ENCODE measurements at regions not wholly inside any gene's neighbourhood (a gene's known extent, or its start where the extent isn't known, plus 50 kb on each side); places are given as distances from the start of the nearest gene placed in this dataset.
A peak's percentile ranks its signal among the peaks of the same experiment; 100 is the strongest.
"Not testable (repeated sequence)": the region's sequence is repeated elsewhere in the genome, so short reads cannot be mapped to it uniquely, and the experiment has no call there.

DNA sequence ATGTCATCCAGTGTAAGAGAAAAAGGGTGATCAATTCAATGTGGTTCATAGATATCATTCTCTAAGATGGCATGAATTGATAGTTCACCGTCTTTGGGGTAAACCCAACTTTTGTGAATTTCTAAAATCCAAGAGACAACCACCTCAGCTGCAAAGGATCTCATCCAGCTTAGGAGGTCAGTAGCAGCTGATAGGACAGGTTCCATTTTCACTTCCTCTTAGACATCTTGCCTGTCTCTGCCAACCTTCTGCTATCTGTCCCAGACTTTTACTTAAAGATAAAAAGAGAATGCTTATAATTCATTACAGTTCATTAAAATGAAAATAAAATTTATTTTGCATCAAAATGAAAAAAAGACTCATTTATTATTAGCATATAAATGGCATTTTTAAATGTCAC, 468.2 kb downstream of the XYLT1 start:
- peaks cover 0 to 1% of the 10 kb centered on the region in 2 donors for H3K27me3 Mint-ChIP-seq
- peaks cover 0 to 4% (median 0%) of the 10 kb centered on the region in 3 donors for H3K36me3 Mint-ChIP-seq
- Histone ChIP-seq H3K27ac (ENCODE audit: low read depth, low read length) (no peak overlapping the region), H3K36me3 (ENCODE audit: insufficient read depth, low read length) (no peaks in the 10 kb centered on the region), H3K27me3 (ENCODE audit: insufficient read depth, low read length, poor library complexity, severe bottlenecking) (no peaks in the 10 kb centered on the region), H3K4me1 (ENCODE audit: insufficient read depth, low read length) (no peaks in the 10 kb centered on the region), H3K9me3 (ENCODE audit: low read length) (no peaks in the 10 kb centered on the region), H3K4me3 (ENCODE audit: low read length) (no peak overlapping the region)
- H3K27ac Mint-ChIP-seq, result no peak overlapping the region
- H3K4me3 Mint-ChIP-seq, result no peak overlapping the region
- CTCF ChIA-PET, result no interaction called here
- peaks cover 0 to 9% (median 6%) of the 10 kb centered on the region in 5 donors for H3K9me3 Mint-ChIP-seq
- no peaks in the 10 kb centered on the region for H3K4me1 Mint-ChIP-seq
- POLR2A ChIA-PET, result no interaction called here
- no peak for DNase-seq

DNA sequence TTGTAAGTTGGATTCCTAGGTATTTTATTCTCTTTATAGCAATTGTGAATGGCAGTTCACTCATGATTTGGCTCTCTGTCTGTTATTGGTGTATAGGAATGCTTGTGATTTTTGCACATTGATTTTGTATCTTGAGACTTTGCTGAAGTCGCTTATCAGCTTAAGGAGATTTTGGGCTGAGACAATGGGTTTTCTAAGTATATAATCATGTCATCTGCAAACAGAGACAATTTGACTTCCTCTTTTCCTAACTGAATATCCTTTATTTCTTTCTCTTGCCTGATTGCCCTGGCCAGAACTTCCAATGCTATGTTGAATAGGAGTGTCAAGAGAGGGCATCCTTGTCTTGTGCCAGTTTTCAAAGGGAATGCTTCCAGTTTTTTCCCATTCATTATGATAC, 464.8 kb downstream of the XYLT1 start:
- H3K36me3 Mint-ChIP-seq; CTCF ChIA-PET; H3K27me3 ChIP-seq (ENCODE audit: insufficient read depth, low read length, poor library complexity, severe bottlenecking); H3K9me3 ChIP-seq (ENCODE audit: low read length); H3K27ac Mint-ChIP-seq; POLR2A ChIA-PET; H3K4me1 ChIP-seq (ENCODE audit: insufficient read depth, low read length); DNase-seq; H3K27ac ChIP-seq (ENCODE audit: low read depth, low read length); H3K9me3 Mint-ChIP-seq; H3K4me3 ChIP-seq (ENCODE audit: low read length); H3K36me3 ChIP-seq (ENCODE audit: insufficient read depth, low read length); H3K27me3 Mint-ChIP-seq; H3K4me1 Mint-ChIP-seq; H3K4me3 Mint-ChIP-seq: not testable (repeated sequence)

- Mint-ChIP-seq H3K4me3 (no peak overlapping the region), H3K27ac (peak overlapping the region in 5 of 8 donors; percentile 32 to 71 (median 56)), H3K4me1 (peaks cover 21 to 27% (median 22%) of the 10 kb centered on the region in 3 donors), H3K36me3 (peaks cover 0 to 2% (median under 1%) of the 10 kb centered on the region in 3 donors), H3K27me3 (peaks cover 2 to 6% of the 10 kb centered on the region in 2 donors), H3K9me3 (peaks cover 0 to 6% (median 0%) of the 10 kb centered on the region in 5 donors)
- no peaks in the 10 kb centered on the region for H3K9me3 ChIP-seq (ENCODE audit: low read length)
- H3K27ac ChIP-seq (ENCODE audit: low read depth, low read length), result no peak overlapping the region
- H3K4me3 ChIP-seq (ENCODE audit: low read length), result no peak overlapping the region
- H3K4me1 ChIP-seq (ENCODE audit: insufficient read depth, low read length), result peaks cover 8% of the 10 kb centered on the region
- H3K27me3 ChIP-seq (ENCODE audit: insufficient read depth, low read length, poor library complexity, severe bottlenecking), result no peaks in the 10 kb centered on the region
- CTCF ChIA-PET, result interaction anchor here (0.7 kb wide), 1 partner anchor 130 kb away, joined by 3 read pairs; no protein-coding TSS in a partner anchor
- H3K36me3 ChIP-seq (ENCODE audit: insufficient read depth, low read length), result no peaks in the 10 kb centered on the region
- DNase-seq, result no peak
- POLR2A ChIA-PET, result no interaction called here
Observed at GRCh38 chr16:17011712-17012111, 459.0 kb downstream of the XYLT1 start.

- Mint-ChIP-seq H3K36me3 (peaks cover 0 to 8% (median 2%) of the 10 kb centered on the region in 3 donors), H3K27me3 (peaks cover 2 to 6% of the 10 kb centered on the region in 2 donors), H3K9me3 (peaks cover 0 to 13% (median 2%) of the 10 kb centered on the region in 5 donors), H3K4me1 (peaks cover 21 to 27% (median 22%) of the 10 kb centered on the region in 3 donors), H3K4me3 (peak overlapping the region; percentile 57 to 92 (median 84)), H3K27ac (peak overlapping the region in 6 of 8 donors; percentile 85 to 99 (median 95))
- ChIA-PET CTCF (interaction anchor here (1.4 kb wide), 1 partner anchor 58 kb away, joined by 4 read pairs; no protein-coding TSS in a partner anchor), POLR2A (interaction anchor here (1.3 kb wide), 1 partner anchor 357 kb away, joined by 3 read pairs; no protein-coding TSS in a partner anchor)
- H3K27me3 ChIP-seq (ENCODE audit: insufficient read depth, low read length, poor library complexity, severe bottlenecking), result no peaks in the 10 kb centered on the region
- DNase-seq, result no peak
- H3K4me3 ChIP-seq (ENCODE audit: low read length), result peak overlapping the region; percentile 44
- H3K4me1 ChIP-seq (ENCODE audit: insufficient read depth, low read length), result peaks cover 8% of the 10 kb centered on the region
- H3K27ac ChIP-seq (ENCODE audit: low read depth, low read length), result peak overlapping the region; percentile 73
- no peaks in the 10 kb centered on the region for H3K9me3 ChIP-seq (ENCODE audit: low read length)
- H3K36me3 ChIP-seq (ENCODE audit: insufficient read depth, low read length), result no peaks in the 10 kb centered on the region
Observed at GRCh38 chr16:17013038-17013437, 457.7 kb downstream of the XYLT1 start.

DNA sequence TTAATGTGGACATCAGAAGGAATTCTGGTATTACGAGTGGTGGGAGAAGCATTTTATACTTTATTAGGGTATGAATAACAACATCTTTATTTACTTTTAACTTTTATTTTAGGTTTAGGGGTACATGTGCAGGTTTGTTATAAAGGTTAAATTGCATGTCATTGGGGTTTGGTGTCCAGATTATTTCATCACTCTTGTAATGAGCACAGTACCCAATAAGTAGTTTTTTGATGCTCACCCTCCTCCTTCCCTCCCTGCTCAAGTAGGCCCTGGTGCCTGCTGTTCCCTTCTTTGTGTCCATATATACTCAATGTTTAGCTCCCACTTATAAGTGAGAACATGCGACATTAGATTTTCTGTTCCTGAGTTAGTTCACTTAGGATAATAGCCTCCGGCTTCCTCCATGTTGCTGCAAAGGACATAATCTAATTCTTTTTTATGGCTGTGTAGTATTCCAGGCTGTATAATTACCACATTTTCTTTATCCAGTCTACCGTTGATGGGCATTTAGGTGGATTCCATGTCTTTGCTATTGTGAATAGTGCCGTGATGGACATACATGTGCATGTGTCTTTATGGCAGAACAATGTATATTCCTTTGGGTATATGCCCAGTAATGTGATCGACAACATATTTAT, 456.2 kb downstream of the XYLT1 start:
- H3K36me3 ChIP-seq (ENCODE audit: insufficient read depth, low read length), result no peaks in the 10 kb centered on the region
- no peak overlapping the region for H3K27ac ChIP-seq (ENCODE audit: low read depth, low read length)
- Mint-ChIP-seq H3K4me1 (peaks cover 21 to 31% (median 22%) of the 10 kb centered on the region in 3 donors), H3K9me3 (peaks cover 0 to 13% (median 2%) of the 10 kb centered on the region in 5 donors), H3K27ac (peak overlapping the region in 7 of 8 donors; percentile 55 to 99 (median 95)), H3K36me3 (peaks cover 0 to 11% (median 2%) of the 10 kb centered on the region in 3 donors), H3K4me3 (peak overlapping the region in 6 of 7 donors; percentile 5 to 92 (median 60)), H3K27me3 (peaks cover 2 to 4% of the 10 kb centered on the region in 2 donors)
- H3K9me3 ChIP-seq (ENCODE audit: low read length), result no peaks in the 10 kb centered on the region
- CTCF ChIA-PET, result interaction anchor here (1.3 to 1.4 kb wide), 2 partner anchors 17 to 22 kb away, joined by 4 to 5 read pairs; no protein-coding TSS in a partner anchor
- H3K4me3 ChIP-seq (ENCODE audit: low read length), result no peak overlapping the region
- POLR2A ChIA-PET, result interaction anchor here (0.6 to 1.0 kb wide), 3 partner anchors 21 to 511 kb away, joined by 3 to 10 read pairs (median 5); no protein-coding TSS in a partner anchor
- DNase-seq, result no peak
- H3K27me3 ChIP-seq (ENCODE audit: insufficient read depth, low read length, poor library complexity, severe bottlenecking), result no peaks in the 10 kb centered on the region
- peaks cover 8% of the 10 kb centered on the region for H3K4me1 ChIP-seq (ENCODE audit: insufficient read depth, low read length)

GRCh38 chr16:17015702-17016101, 455.1 kb downstream of the XYLT1 start:
- no peak overlapping the region for H3K27ac ChIP-seq (ENCODE audit: low read depth, low read length)
- no peak for DNase-seq
- ChIA-PET CTCF (interaction anchor here (1.4 kb wide), 1 partner anchor 18 kb away, joined by 5 read pairs; no protein-coding TSS in a partner anchor), POLR2A (no interaction called here)
- H3K4me3 Mint-ChIP-seq, result no peak overlapping the region
- peaks cover 8% of the 10 kb centered on the region for H3K4me1 ChIP-seq (ENCODE audit: insufficient read depth, low read length)
- no peak overlapping the region for H3K4me3 ChIP-seq (ENCODE audit: low read length)
- H3K4me1 Mint-ChIP-seq, result peaks cover 21 to 31% (median 22%) of the 10 kb centered on the region in 3 donors
- H3K9me3 Mint-ChIP-seq, result peaks cover 0 to 13% (median 2%) of the 10 kb centered on the region in 5 donors
- no peak overlapping the region for H3K27ac Mint-ChIP-seq
- H3K36me3 Mint-ChIP-seq, result peaks cover 0 to 11% (median 2%) of the 10 kb centered on the region in 3 donors
- no peaks in the 10 kb centered on the region for H3K9me3 ChIP-seq (ENCODE audit: low read length)
- H3K27me3 ChIP-seq (ENCODE audit: insufficient read depth, low read length, poor library complexity, severe bottlenecking), result no peaks in the 10 kb centered on the region
- peaks cover 0 to 4% of the 10 kb centered on the region in 2 donors for H3K27me3 Mint-ChIP-seq
- no peaks in the 10 kb centered on the region for H3K36me3 ChIP-seq (ENCODE audit: insufficient read depth, low read length)

DNA sequence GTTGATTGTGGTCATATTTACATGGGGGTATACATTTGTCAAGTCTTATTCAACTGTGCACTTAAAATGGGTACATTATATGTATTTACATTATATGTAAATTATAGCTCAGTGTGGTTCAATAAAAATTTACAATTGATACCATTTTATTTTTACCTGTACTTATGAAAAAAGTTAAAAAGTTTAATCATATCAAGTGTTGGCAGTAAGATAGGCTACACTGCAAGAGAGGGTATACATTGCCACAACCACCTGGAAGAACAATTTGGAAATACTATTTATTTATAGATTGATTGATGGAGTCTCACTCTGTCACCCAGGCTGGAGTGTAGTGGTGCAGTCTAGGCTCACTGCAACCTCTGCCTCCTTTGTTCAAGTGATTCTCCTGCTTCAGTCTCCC, 453.3 kb downstream of the XYLT1 start:
- Histone ChIP-seq H3K4me3 (ENCODE audit: low read length) (no peak overlapping the region), H3K9me3 (ENCODE audit: low read length) (no peaks in the 10 kb centered on the region), H3K27me3 (ENCODE audit: insufficient read depth, low read length, poor library complexity, severe bottlenecking) (no peaks in the 10 kb centered on the region), H3K27ac (ENCODE audit: low read depth, low read length) (no peak overlapping the region), H3K36me3 (ENCODE audit: insufficient read depth, low read length) (no peaks in the 10 kb centered on the region), H3K4me1 (ENCODE audit: insufficient read depth, low read length) (peaks cover 8% of the 10 kb centered on the region)
- Mint-ChIP-seq H3K36me3 (peaks cover 0 to 11% (median 2%) of the 10 kb centered on the region in 3 donors), H3K4me3 (no peak overlapping the region), H3K27me3 (peaks cover 0 to 2% of the 10 kb centered on the region in 2 donors), H3K4me1 (peaks cover 16 to 24% (median 16%) of the 10 kb centered on the region in 3 donors), H3K9me3 (peaks cover 0 to 13% (median 2%) of the 10 kb centered on the region in 5 donors), H3K27ac (no peak overlapping the region)
- CTCF ChIA-PET, result interaction anchor here (1.3 kb wide), 1 partner anchor 24 kb away, joined by 3 read pairs; no protein-coding TSS in a partner anchor
- DNase-seq, result no peak
- POLR2A ChIA-PET, result no interaction called here

- Mint-ChIP-seq H3K9me3 (peaks cover 0 to 13% (median 2%) of the 10 kb centered on the region in 5 donors), H3K27ac (no peak overlapping the region), H3K36me3 (peaks cover 0 to 11% (median 2%) of the 10 kb centered on the region in 3 donors), H3K27me3 (peaks cover 0 to 2% of the 10 kb centered on the region in 2 donors), H3K4me3 (no peak overlapping the region), H3K4me1 (peaks cover 5 to 13% (median 10%) of the 10 kb centered on the region in 3 donors)
- POLR2A ChIA-PET, result no interaction called here
- Histone ChIP-seq H3K27me3 (ENCODE audit: insufficient read depth, low read length, poor library complexity, severe bottlenecking) (no peaks in the 10 kb centered on the region), H3K4me3 (ENCODE audit: low read length) (no peak overlapping the region), H3K4me1 (ENCODE audit: insufficient read depth, low read length) (no peaks in the 10 kb centered on the region), H3K36me3 (ENCODE audit: insufficient read depth, low read length) (no peaks in the 10 kb centered on the region), H3K9me3 (ENCODE audit: low read length) (no peaks in the 10 kb centered on the region), H3K27ac (ENCODE audit: low read depth, low read length) (no peak overlapping the region)
- DNase-seq, result no peak
- CTCF ChIA-PET, result interaction anchor here (1.3 kb wide), 1 partner anchor 25 kb away, joined by 3 read pairs; no protein-coding TSS in a partner anchor
Observed at GRCh38 chr16:17018585-17018939, 452.2 kb downstream of the XYLT1 start.

Measured in CD8-positive, alpha-beta memory T cell (primary cell).